ENCODE measurements at regions not wholly inside any gene's neighbourhood (a gene's known extent, or its start where the extent isn't known, plus 50 kb on each side); places are given as distances from the start of the nearest gene placed in this dataset.

DNA sequence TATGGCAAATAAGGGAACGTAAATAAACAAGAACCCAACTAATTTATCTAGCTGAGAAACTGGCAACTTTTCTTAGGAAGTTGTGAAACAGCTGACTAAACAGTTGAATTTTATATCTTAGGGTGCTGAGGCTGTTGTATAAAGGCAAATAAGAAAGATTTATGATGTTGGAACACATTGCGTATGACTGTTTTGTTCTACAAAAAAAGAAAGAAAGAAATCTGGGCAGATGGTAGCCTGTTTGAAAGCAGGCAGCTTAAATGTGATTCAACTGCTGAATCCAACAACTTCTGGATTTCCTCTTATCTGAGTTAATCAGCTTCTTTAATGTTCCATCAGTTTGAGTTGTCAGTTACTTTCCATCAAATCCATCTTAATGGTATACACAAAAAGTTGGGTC lies 214.5 kb downstream of the SNX13 start:
- DNase-seq (ENCODE audit: low read depth): no peak
- ChIA-PET CTCF (interaction anchor here (4.0 kb wide), 1 partner anchor 19 kb away, joined by 12 read pairs; no protein-coding TSS in a partner anchor), POLR2A (no interaction called here)

GRCh38 chr7:17732083-17732482 lies 208.2 kb downstream of the SNX13 start:
- ChIA-PET CTCF (interaction anchor here (0.7 to 1.1 kb wide), 2 partner anchors 25 to 750 kb away, joined by 3 read pairs; no protein-coding TSS in a partner anchor), POLR2A (no interaction called here)
- no peak for TF ChIP-seq CTCF (IDR thresholded peaks at IDR 0.05; ENCODE audit: insufficient read depth, low read depth, low read length)
- peaks cover 1% of the 10 kb centered on the region; the same call in 1 of the 2 replicates for H3K27me3 ChIP-seq (ENCODE audit: control insufficient read depth, insufficient read depth, low read length)
- no peak overlapping the region for H3K4me3 ChIP-seq (ENCODE audit: low read depth, low read length)
- H3K36me3 ChIP-seq (ENCODE audit: control insufficient read depth, insufficient read depth, low read length): no peaks in the 10 kb centered on the region
- DNase-seq (ENCODE audit: low read depth): no peak

More for the DNA sequence above, 214.5 kb downstream of the SNX13 start:
- TF ChIP-seq CTCF (IDR thresholded peaks at IDR 0.05; ENCODE audit: insufficient read depth, low read depth, low read length): no peak
- H3K27me3 ChIP-seq (ENCODE audit: control insufficient read depth, insufficient read depth, low read length): peaks cover 3% of the 10 kb centered on the region; the same call in 1 of the 2 replicates
- H3K4me3 ChIP-seq (ENCODE audit: low read depth, low read length): no peak overlapping the region
- H3K36me3 ChIP-seq (ENCODE audit: control insufficient read depth, insufficient read depth, low read length): no peaks in the 10 kb centered on the region

Data from BJ (cell line).